ENCODE measurements at regions not wholly inside any gene's neighbourhood (a gene's known extent, or its start where the extent isn't known, plus 50 kb on each side); places are given as distances from the start of the nearest gene placed in this dataset.
"Not testable (repeated sequence)": the region's sequence is repeated elsewhere in the genome, so short reads cannot be mapped to it uniquely, and the experiment has no call there.

GRCh38 chr12:97714107-97714563 is 251.5 kb downstream of the RMST start:
- no peak for DNase-seq

- no peak for DNase-seq
Observed at GRCh38 chr12:97716356-97716755, 253.8 kb downstream of the RMST start.

- DNase-seq = not testable (repeated sequence)
Observed at GRCh38 chr12:97723801-97724200, 261.2 kb downstream of the RMST start.

GRCh38 chr12:97745406-97746101 is 282.9 kb downstream of the RMST start:
- DNase-seq = no peak

GRCh38 chr12:97748298-97748697 is 285.7 kb downstream of the RMST start:
- DNase-seq = no peak

- no peak for DNase-seq
Observed at GRCh38 chr12:97751704-97752103, 289.1 kb downstream of the RMST start.

- no peak for DNase-seq
Observed at GRCh38 chr12:97752129-97752528, 289.5 kb downstream of the RMST start.

- no peak for DNase-seq
Observed at GRCh38 chr12:97753332-97753731, 290.7 kb downstream of the RMST start.

GRCh38 chr12:97754306-97754705 is 291.7 kb downstream of the RMST start:
- no peak for DNase-seq

GRCh38 chr12:97756066-97756666 is 293.6 kb downstream of the RMST start:
- no peak for DNase-seq

GRCh38 chr12:97756741-97757140 is 294.1 kb downstream of the RMST start:
- DNase-seq = no peak

- DNase-seq = no peak
Observed at GRCh38 chr12:97757481-97758193, 295.0 kb downstream of the RMST start.

GRCh38 chr12:97758194-97758501 is 295.5 kb downstream of the RMST start:
- no peak for DNase-seq

- no peak for DNase-seq
Observed at GRCh38 chr12:97758586-97758985, 296.0 kb downstream of the RMST start.

GRCh38 chr12:97760601-97761000 is 298.0 kb downstream of the RMST start:
- no peak for DNase-seq

- no peak for DNase-seq
Observed at GRCh38 chr12:97763113-97763512, 300.5 kb downstream of the RMST start.

- DNase-seq = no peak
Observed at GRCh38 chr12:97764700-97765099, 302.1 kb downstream of the RMST start.

GRCh38 chr12:97767347-97767746 is 304.7 kb downstream of the RMST start:
- no peak for DNase-seq

GRCh38 chr12:97778111-97778510 is 315.5 kb downstream of the RMST start:
- no peak for DNase-seq

- no peak for DNase-seq
Observed at GRCh38 chr12:97781342-97781741, 318.7 kb downstream of the RMST start.

- DNase-seq = no peak
Observed at GRCh38 chr12:97784904-97785303, 322.3 kb downstream of the RMST start.

GRCh38 chr12:97790281-97790680 is 327.7 kb downstream of the RMST start:
- no peak for DNase-seq

- DNase-seq = no peak
Observed at GRCh38 chr12:97797473-97797872, 334.9 kb downstream of the RMST start.

- no peak for DNase-seq
Observed at GRCh38 chr12:97800561-97800960, 338.0 kb downstream of the RMST start.
